Astrocyte (in vitro differentiated cells and primary cell): ENCODE measurements at regions not wholly inside any gene's neighbourhood (a gene's known extent, or its start where the extent isn't known, plus 50 kb on each side); places are given as distances from the start of the nearest gene placed in this dataset.

Experiments used
- DNase-seq: peaks from one replicate; pipeline ENCODE4 v3.0.0-alpha.2; 2010; ENCODE audit warnings: low read depth
- FAIRE-seq: peaks from 2 replicates; lab custom pipeline; 2011; peaks lifted over from hg19 to GRCh38; lab: Jason Lieb, UNC
- H2AFZ ChIP-seq: 2 replicates; pipeline ENCODE4 v1.6.0; 2012; ENCODE audit warnings: low read depth, low read length, inconsistent platforms
- H3K27ac ChIP-seq: 2 replicates; pipeline ENCODE4 v1.5.1; 2011; ENCODE audit warnings: low read depth, low read length, inconsistent platforms
- H3K27me3 ChIP-seq: 2 replicates; pipeline ENCODE4 v1.6.0; 2011; ENCODE audit warnings: low read length, inconsistent platforms; ENCODE audit not compliant: insufficient read depth
- H3K36me3 ChIP-seq: 2 replicates; pipeline ENCODE4 v1.5.1; 2011; ENCODE audit warnings: low read length, inconsistent platforms; ENCODE audit not compliant: insufficient read depth
- H3K4me1 ChIP-seq: 2 replicates; pipeline ENCODE4 v1.5.1; 2011; ENCODE audit warnings: low read length, inconsistent platforms; ENCODE audit not compliant: insufficient read depth
- H3K4me2 ChIP-seq: 2 replicates; pipeline ENCODE4 v1.6.0; 2012; ENCODE audit warnings: low read length, inconsistent platforms
- H3K4me3 ChIP-seq: 2 replicates; pipeline ENCODE4 v1.5.1; 2011; ENCODE audit warnings: low read depth, mild to moderate bottlenecking, low read length, inconsistent platforms; ENCODE audit not compliant: insufficient read depth
- H3K79me2 ChIP-seq: 2 replicates; pipeline ENCODE4 v1.6.0; 2012; ENCODE audit warnings: mild to moderate bottlenecking, low read length, inconsistent platforms; ENCODE audit not compliant: insufficient read depth
- H3K9ac ChIP-seq: 2 replicates; pipeline ENCODE4 v1.6.0; 2012; ENCODE audit warnings: mild to moderate bottlenecking, low read length, inconsistent platforms
- H3K9me3 ChIP-seq: 2 replicates; pipeline ENCODE4 v1.5.1; 2012; ENCODE audit warnings: low read depth, mild to moderate bottlenecking, low read length, inconsistent platforms; ENCODE audit not compliant: insufficient read depth
- H4K20me1 ChIP-seq: 2 replicates; pipeline ENCODE4 v1.6.0; 2012; ENCODE audit warnings: low read length, inconsistent platforms; ENCODE audit not compliant: insufficient read depth
- H3K27ac Mint-ChIP-seq: one replicate; pipeline ENCODE4 v1.8.0; 2021; ENCODE audit warnings: mild to moderate bottlenecking, mixed read lengths; ENCODE audit not compliant: unreplicated experiment
- H3K27me3 Mint-ChIP-seq: one replicate; pipeline ENCODE4 v1.8.0; 2021; ENCODE audit warnings: low read depth, mixed read lengths; ENCODE audit not compliant: unreplicated experiment
- H3K36me3 Mint-ChIP-seq: one replicate; pipeline ENCODE4 v1.8.0; 2021; ENCODE audit warnings: low read depth, mixed read lengths; ENCODE audit not compliant: unreplicated experiment
- H3K4me1 Mint-ChIP-seq: one replicate; pipeline ENCODE4 v1.8.0; 2021; ENCODE audit warnings: low read depth, mixed read lengths; ENCODE audit not compliant: unreplicated experiment
- H3K4me3 Mint-ChIP-seq: one replicate; pipeline ENCODE4 v1.8.0; 2021; ENCODE audit warnings: mild to moderate bottlenecking, moderate library complexity, mixed read lengths; ENCODE audit not compliant: unreplicated experiment
- H3K9me3 Mint-ChIP-seq: one replicate; pipeline ENCODE4 v1.8.0; 2021; ENCODE audit warnings: mild to moderate bottlenecking, mixed read lengths; ENCODE audit not compliant: unreplicated experiment
- EZH2 ChIP-seq: IDR thresholded peaks from 2 replicates; pipeline ENCODE4 v1.6.1; 2012; ENCODE audit warnings: mild to moderate bottlenecking, low read length, inconsistent platforms; ENCODE audit not compliant: insufficient read depth
- TF ChIP-seq, protein P1 (sequence below): IDR thresholded peaks from 2 replicates; pipeline ENCODE4 v1.5.1; 2011; ENCODE audit warnings: low read depth, mild to moderate bottlenecking, inconsistent platforms, low read length, moderate library complexity; ENCODE audit not compliant: insufficient read depth

DNA sequence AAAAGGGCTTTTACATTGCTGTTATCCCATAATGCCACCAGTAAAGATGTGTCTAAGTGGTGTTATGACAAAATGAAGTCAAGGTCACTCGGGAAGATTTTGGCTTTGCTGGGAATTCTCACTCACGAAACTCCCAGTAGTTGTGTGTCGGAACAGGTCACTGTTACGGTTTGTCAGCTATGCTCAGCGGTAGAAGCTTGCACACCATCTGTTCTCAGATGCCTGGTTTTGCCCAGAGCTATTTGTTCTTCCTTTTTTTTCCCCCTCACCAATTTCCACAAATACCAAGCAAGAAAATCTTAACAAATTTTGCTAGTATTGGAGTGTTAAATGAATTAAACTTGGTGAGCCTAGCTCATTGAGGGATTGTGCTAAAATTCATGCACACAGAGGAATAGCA lies 915.1 kb downstream of the MCTP2 start:
- Histone ChIP-seq H3K27ac (no peak overlapping the region), H3K4me3 (no peak overlapping the region), H3K79me2 (no peaks in the 10 kb centered on the region), H3K4me1 (no peaks in the 10 kb centered on the region), H3K9ac (no peak overlapping the region), H4K20me1 (no peaks in the 10 kb centered on the region), H3K9me3 (no peaks in the 10 kb centered on the region), H2AFZ (no peak overlapping the region), H3K36me3 (no peaks in the 10 kb centered on the region), H3K27me3 (no peaks in the 10 kb centered on the region), H3K4me2 (no peak overlapping the region)
- no peak for DNase-seq
- Mint-ChIP-seq H3K4me3 (no peak overlapping the region), H3K27me3 (no peaks in the 10 kb centered on the region), H3K27ac (no peak overlapping the region), H3K9me3 (no peaks in the 10 kb centered on the region), H3K4me1 (peaks cover 1% of the 10 kb centered on the region), H3K36me3 (no peaks in the 10 kb centered on the region)
- TF ChIP-seq, protein P1, sequence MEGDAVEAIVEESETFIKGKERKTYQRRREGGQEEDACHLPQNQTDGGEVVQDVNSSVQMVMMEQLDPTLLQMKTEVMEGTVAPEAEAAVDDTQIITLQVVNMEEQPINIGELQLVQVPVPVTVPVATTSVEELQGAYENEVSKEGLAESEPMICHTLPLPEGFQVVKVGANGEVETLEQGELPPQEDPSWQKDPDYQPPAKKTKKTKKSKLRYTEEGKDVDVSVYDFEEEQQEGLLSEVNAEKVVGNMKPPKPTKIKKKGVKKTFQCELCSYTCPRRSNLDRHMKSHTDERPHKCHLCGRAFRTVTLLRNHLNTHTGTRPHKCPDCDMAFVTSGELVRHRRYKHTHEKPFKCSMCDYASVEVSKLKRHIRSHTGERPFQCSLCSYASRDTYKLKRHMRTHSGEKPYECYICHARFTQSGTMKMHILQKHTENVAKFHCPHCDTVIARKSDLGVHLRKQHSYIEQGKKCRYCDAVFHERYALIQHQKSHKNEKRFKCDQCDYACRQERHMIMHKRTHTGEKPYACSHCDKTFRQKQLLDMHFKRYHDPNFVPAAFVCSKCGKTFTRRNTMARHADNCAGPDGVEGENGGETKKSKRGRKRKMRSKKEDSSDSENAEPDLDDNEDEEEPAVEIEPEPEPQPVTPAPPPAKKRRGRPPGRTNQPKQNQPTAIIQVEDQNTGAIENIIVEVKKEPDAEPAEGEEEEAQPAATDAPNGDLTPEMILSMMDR, result no peak
- no peak for TF ChIP-seq EZH2
- FAIRE-seq, result no peak

- no peaks in the 10 kb centered on the region for H3K9me3 ChIP-seq
- no peaks in the 10 kb centered on the region for H3K4me1 Mint-ChIP-seq
- H3K4me3 Mint-ChIP-seq, result no peak overlapping the region
- H3K9me3 Mint-ChIP-seq, result peaks cover 2% of the 10 kb centered on the region
- no peaks in the 10 kb centered on the region for H3K27me3 ChIP-seq
- H3K36me3 ChIP-seq, result no peaks in the 10 kb centered on the region
- H3K27me3 Mint-ChIP-seq, result no peaks in the 10 kb centered on the region
- TF ChIP-seq, protein P1, result no peak
- TF ChIP-seq EZH2, result no peak
- H3K79me2 ChIP-seq, result no peaks in the 10 kb centered on the region
- H3K27ac Mint-ChIP-seq, result no peak overlapping the region
- DNase-seq, result no peak
- H2AFZ ChIP-seq, result no peak overlapping the region
- no peak overlapping the region for H3K4me3 ChIP-seq
- no peak overlapping the region for H3K9ac ChIP-seq
- no peaks in the 10 kb centered on the region for H3K36me3 Mint-ChIP-seq
- no peak overlapping the region for H3K27ac ChIP-seq
- FAIRE-seq, result no peak
- no peaks in the 10 kb centered on the region for H4K20me1 ChIP-seq
- H3K4me1 ChIP-seq, result no peaks in the 10 kb centered on the region
- H3K4me2 ChIP-seq, result no peak overlapping the region
Measured at GRCh38 chr15:95148183-95148582, 916.8 kb downstream of the MCTP2 start.

GRCh38 chr15:95149036-95149435 lies 917.7 kb downstream of the MCTP2 start:
- Histone ChIP-seq H3K4me3 (no peak overlapping the region), H3K27ac (no peak overlapping the region), H3K4me1 (no peaks in the 10 kb centered on the region), H3K9me3 (no peaks in the 10 kb centered on the region), H3K9ac (no peak overlapping the region), H3K4me2 (no peak overlapping the region), H2AFZ (no peak overlapping the region), H3K79me2 (no peaks in the 10 kb centered on the region), H3K27me3 (no peaks in the 10 kb centered on the region), H3K36me3 (no peaks in the 10 kb centered on the region), H4K20me1 (no peaks in the 10 kb centered on the region)
- no peak overlapping the region for H3K27ac Mint-ChIP-seq
- TF ChIP-seq EZH2, result no peak
- TF ChIP-seq, protein P1, result no peak
- no peaks in the 10 kb centered on the region for H3K27me3 Mint-ChIP-seq
- H3K4me1 Mint-ChIP-seq, result no peaks in the 10 kb centered on the region
- DNase-seq, result no peak
- no peak for FAIRE-seq
- H3K4me3 Mint-ChIP-seq, result no peak overlapping the region
- H3K36me3 Mint-ChIP-seq, result no peaks in the 10 kb centered on the region
- peaks cover 6% of the 10 kb centered on the region for H3K9me3 Mint-ChIP-seq
